ENCODE measurements at regions not wholly inside any gene's neighbourhood (a gene's known extent, or its start where the extent isn't known, plus 50 kb on each side); places are given as distances from the start of the nearest gene placed in this dataset.

DNA sequence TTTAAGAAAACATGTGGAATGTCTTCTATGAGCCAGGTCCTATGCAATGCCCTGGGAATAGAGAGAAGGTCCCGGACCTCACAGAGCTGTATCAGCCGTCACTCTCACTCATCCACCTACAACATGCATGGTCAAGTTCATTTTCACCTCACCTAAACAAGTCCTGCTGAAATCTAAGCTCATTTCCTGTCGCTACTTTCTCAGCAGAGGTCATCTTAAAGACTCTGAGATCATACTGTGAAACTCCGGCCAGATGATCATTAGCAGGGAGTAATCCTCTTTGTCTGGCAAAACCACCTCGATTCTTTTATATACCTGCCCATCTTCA lies 66.2 kb upstream of the LYRM9 start:
- TF ChIP-seq, protein P1, sequence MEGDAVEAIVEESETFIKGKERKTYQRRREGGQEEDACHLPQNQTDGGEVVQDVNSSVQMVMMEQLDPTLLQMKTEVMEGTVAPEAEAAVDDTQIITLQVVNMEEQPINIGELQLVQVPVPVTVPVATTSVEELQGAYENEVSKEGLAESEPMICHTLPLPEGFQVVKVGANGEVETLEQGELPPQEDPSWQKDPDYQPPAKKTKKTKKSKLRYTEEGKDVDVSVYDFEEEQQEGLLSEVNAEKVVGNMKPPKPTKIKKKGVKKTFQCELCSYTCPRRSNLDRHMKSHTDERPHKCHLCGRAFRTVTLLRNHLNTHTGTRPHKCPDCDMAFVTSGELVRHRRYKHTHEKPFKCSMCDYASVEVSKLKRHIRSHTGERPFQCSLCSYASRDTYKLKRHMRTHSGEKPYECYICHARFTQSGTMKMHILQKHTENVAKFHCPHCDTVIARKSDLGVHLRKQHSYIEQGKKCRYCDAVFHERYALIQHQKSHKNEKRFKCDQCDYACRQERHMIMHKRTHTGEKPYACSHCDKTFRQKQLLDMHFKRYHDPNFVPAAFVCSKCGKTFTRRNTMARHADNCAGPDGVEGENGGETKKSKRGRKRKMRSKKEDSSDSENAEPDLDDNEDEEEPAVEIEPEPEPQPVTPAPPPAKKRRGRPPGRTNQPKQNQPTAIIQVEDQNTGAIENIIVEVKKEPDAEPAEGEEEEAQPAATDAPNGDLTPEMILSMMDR (IDR thresholded peaks at IDR 0.05), result no peak
- TF ChIP-seq POLR2AphosphoS5 (IDR thresholded peaks at IDR 0.05; ENCODE audit: low read depth, low read length), result no peak
- no peak for TF ChIP-seq FOSL2 (IDR thresholded peaks at IDR 0.05; ENCODE audit: borderline replicate concordance, low read depth)
- no peak for TF ChIP-seq CHD2 (IDR thresholded peaks at IDR 0.05; ENCODE audit: low read length, partially characterized antibody)
- no peak for TF ChIP-seq SIN3A (IDR thresholded peaks at IDR 0.05; ENCODE audit: borderline replicate concordance, low read depth, low read length)
- no peak for TF ChIP-seq EP300 (IDR thresholded peaks at IDR 0.05; ENCODE audit: borderline replicate concordance in 1 of 2, low read depth in 1 of 2, low read length in 1 of 2)
- TF ChIP-seq, protein P2, sequence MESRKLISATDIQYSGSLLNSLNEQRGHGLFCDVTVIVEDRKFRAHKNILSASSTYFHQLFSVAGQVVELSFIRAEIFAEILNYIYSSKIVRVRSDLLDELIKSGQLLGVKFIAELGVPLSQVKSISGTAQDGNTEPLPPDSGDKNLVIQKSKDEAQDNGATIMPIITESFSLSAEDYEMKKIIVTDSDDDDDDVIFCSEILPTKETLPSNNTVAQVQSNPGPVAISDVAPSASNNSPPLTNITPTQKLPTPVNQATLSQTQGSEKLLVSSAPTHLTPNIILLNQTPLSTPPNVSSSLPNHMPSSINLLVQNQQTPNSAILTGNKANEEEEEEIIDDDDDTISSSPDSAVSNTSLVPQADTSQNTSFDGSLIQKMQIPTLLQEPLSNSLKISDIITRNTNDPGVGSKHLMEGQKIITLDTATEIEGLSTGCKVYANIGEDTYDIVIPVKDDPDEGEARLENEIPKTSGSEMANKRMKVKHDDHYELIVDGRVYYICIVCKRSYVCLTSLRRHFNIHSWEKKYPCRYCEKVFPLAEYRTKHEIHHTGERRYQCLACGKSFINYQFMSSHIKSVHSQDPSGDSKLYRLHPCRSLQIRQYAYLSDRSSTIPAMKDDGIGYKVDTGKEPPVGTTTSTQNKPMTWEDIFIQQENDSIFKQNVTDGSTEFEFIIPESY (IDR thresholded peaks at IDR 0.05; ENCODE audit: borderline replicate concordance, low read depth), result no peak

All from SK-N-SH (cell line).